SK-N-SH (cell line): ENCODE measurements at regions not wholly inside any gene's neighbourhood (a gene's known extent, or its start where the extent isn't known, plus 50 kb on each side); places are given as distances from the start of the nearest gene placed in this dataset.

Source experiments
- SIN3A ChIP-seq: IDR thresholded peaks from 2 replicates; pipeline ENCODE4 v1.6.1; 2012; ENCODE audit warnings: low read depth, mild to moderate bottlenecking, low read length, moderate library complexity, borderline replicate concordance
- YY1 ChIP-seq: IDR thresholded peaks from 2 replicates; pipeline ENCODE4 v1.4.0; 2012; ENCODE audit warnings: low read depth, mild to moderate bottlenecking
- TF ChIP-seq, protein P1 (sequence below): IDR thresholded peaks from 2 replicates; pipeline ENCODE4 v1.4.0; 2012; ENCODE audit warnings: low read depth
- TF ChIP-seq, protein P2 (sequence below): fragments of 200-600 bp; sonication (generic); IDR thresholded peaks from 2 replicates; pipeline ENCODE4 v1.6.1; 2017; ENCODE audit warnings: antibody characterized with exemption, mild to moderate bottlenecking, moderate library complexity

DNA sequence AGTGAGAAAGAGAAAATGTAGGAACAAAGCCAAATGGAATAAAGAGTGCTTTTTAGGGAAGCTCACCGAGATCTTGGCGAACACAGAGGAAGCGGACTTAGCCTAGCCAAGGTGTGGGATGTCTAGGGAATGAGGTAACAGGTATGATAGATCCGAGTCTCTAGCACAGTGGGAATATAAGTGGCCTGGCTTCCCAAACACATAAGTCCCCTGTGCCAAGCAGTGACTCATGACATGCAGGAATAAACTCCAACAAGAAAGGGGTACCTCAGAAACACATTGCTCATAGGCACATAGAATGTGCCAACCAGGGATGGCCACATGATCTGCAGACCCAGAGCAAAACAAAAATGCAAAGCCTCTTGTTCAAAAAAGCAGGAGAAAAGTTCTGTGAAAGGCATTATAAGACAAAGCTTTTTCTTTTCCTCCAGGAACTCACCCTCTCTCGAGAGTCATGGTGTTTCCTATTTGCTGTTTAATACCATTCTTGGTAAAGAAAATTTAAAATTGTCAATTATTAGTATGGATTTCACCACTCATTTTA, 542.5 kb downstream of the GATA3 start:
- TF ChIP-seq YY1 (no peak), SIN3A (no peak)
- TF ChIP-seq, protein P1, sequence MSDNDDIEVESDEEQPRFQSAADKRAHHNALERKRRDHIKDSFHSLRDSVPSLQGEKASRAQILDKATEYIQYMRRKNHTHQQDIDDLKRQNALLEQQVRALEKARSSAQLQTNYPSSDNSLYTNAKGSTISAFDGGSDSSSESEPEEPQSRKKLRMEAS: no peak
- TF ChIP-seq, protein P2, sequence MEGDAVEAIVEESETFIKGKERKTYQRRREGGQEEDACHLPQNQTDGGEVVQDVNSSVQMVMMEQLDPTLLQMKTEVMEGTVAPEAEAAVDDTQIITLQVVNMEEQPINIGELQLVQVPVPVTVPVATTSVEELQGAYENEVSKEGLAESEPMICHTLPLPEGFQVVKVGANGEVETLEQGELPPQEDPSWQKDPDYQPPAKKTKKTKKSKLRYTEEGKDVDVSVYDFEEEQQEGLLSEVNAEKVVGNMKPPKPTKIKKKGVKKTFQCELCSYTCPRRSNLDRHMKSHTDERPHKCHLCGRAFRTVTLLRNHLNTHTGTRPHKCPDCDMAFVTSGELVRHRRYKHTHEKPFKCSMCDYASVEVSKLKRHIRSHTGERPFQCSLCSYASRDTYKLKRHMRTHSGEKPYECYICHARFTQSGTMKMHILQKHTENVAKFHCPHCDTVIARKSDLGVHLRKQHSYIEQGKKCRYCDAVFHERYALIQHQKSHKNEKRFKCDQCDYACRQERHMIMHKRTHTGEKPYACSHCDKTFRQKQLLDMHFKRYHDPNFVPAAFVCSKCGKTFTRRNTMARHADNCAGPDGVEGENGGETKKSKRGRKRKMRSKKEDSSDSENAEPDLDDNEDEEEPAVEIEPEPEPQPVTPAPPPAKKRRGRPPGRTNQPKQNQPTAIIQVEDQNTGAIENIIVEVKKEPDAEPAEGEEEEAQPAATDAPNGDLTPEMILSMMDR: no peak
